Activated CD8-positive, alpha-beta T cell treated with anti-CD3 and anti-CD28 coated beads, Interleukin-2, amount 10 ng/mL, durations not matched to agents 7 days and 5 days (primary cell): ENCODE measurements at regions not wholly inside any gene's neighbourhood (a gene's known extent, or its start where the extent isn't known, plus 50 kb on each side); places are given as distances from the start of the nearest gene placed in this dataset.
"Not testable (repeated sequence)": the region's sequence is repeated elsewhere in the genome, so short reads cannot be mapped to it uniquely, and the experiment has no call there.

Experiments used
- ATAC-seq: fragments of 150-1000 bp; cut with Tn5 transposase; one replicate; pipeline ENCODE4 v1.10.0; 2021; ENCODE audit warnings: moderate library complexity
- CTCF ChIA-PET: fragments of 350-600 bp; sonication (Branson Sonifier 250); formaldehyde crosslinking; loops from one replicate; lab custom pipeline; 2021; ENCODE audit warnings: antibody characterized with exemption; lab: Charles Lee
- POLR2A ChIA-PET: fragments of 350-600 bp; sonication (Branson Sonifier 250); formaldehyde crosslinking; loops from one replicate; lab custom pipeline; 2021; ENCODE audit warnings: antibody characterized with exemption; lab: Charles Lee
- DNase-seq: peaks from one replicate; pipeline ENCODE4 v3.0.0-alpha.2; 2020
- H3K27ac Mint-ChIP-seq: one replicate; pipeline ENCODE4 v1.8.0; 2021; ENCODE audit warnings: mild to moderate bottlenecking, mixed read lengths
- H3K27me3 Mint-ChIP-seq: one replicate; pipeline ENCODE4 v1.8.0; 2021; ENCODE audit warnings: low read depth, mixed read lengths
- H3K36me3 Mint-ChIP-seq: one replicate; pipeline ENCODE4 v1.8.0; 2021; ENCODE audit warnings: low read depth, mixed read lengths
- H3K4me1 Mint-ChIP-seq: one replicate; pipeline ENCODE4 v1.8.0; 2021; ENCODE audit warnings: low read depth, mixed read lengths
- H3K4me3 Mint-ChIP-seq: one replicate; pipeline ENCODE4 v1.8.0; 2021; ENCODE audit warnings: mild to moderate bottlenecking, mixed read lengths
- H3K9me3 Mint-ChIP-seq: one replicate; pipeline ENCODE4 v1.8.0; 2022; ENCODE audit warnings: mixed read lengths; ENCODE audit not compliant: insufficient read depth

DNA sequence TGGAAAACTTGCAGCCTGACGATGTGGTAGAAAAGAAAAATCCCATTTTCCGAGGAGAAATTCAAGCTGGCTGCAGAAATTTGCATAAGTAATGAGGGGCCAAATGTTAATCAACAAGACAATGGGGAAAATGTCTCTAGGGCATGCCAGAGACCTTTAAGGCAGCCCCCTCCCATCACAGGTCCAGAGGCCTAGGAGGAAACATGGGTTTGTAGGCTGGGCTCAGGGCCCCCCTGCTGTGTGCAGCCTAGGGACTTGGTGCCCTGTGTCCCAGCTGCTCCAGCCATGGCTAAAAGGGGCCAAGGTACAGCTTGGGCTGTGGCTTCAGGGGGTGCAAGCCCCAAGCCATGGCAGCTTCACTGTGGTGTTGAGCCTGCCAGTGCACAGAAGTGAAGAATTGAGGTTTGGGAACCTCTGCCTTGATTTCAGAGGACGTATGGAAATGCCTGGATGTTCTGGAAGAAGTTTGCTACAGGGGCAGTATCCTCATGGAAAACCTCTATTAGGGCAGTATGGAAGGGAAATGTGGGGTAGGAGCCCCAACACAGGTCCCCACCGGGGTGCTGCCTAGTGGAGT, 75.9 kb upstream of the CADPS start:
- ChIA-PET CTCF (no interaction called here), POLR2A (no interaction called here)
- no peak for DNase-seq
- no peak overlapping the region for H3K27ac Mint-ChIP-seq
- H3K4me3 Mint-ChIP-seq, result no peak overlapping the region
- H3K4me1 Mint-ChIP-seq, result no peaks in the 10 kb centered on the region
- no peaks in the 10 kb centered on the region for H3K36me3 Mint-ChIP-seq
- peaks cover 4% of the 10 kb centered on the region for H3K9me3 Mint-ChIP-seq
- no peak for ATAC-seq
- no peaks in the 10 kb centered on the region for H3K27me3 Mint-ChIP-seq

GRCh38 chr3:62951880-62952279, 76.7 kb upstream of the CADPS start:
- DNase-seq, H3K4me1 Mint-ChIP-seq, ATAC-seq, H3K27ac Mint-ChIP-seq, H3K9me3 Mint-ChIP-seq, H3K36me3 Mint-ChIP-seq, CTCF ChIA-PET, H3K27me3 Mint-ChIP-seq, H3K4me3 Mint-ChIP-seq, POLR2A ChIA-PET: not testable (repeated sequence)

DNA sequence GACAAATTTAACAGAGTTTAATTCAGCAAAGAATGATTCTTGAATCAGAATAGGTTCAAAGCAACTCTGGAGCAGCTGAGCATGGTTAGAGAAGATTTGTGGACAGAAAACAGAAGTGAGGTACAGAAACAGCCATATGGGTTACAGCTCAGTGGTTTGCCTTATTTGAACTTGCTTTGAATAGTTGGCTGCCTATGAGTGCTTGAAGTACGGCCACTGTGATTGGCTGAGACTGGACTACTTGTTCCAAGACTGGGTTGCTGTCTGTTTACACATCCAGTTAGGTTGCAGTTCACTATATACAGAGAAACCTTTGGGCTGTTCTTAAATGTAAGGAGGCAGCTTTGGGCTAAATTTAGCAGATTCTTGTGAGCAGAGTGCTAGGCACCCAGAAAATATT, 79.4 kb upstream of the CADPS start:
- DNase-seq, result no peak
- Mint-ChIP-seq H3K27me3 (no peaks in the 10 kb centered on the region), H3K4me3 (no peak overlapping the region), H3K4me1 (no peaks in the 10 kb centered on the region), H3K36me3 (no peaks in the 10 kb centered on the region), H3K9me3 (peaks cover 4% of the 10 kb centered on the region), H3K27ac (no peak overlapping the region)
- ChIA-PET POLR2A (no interaction called here), CTCF (no interaction called here)
- ATAC-seq, result no peak

GRCh38 chr3:62955126-62955525, 79.9 kb upstream of the CADPS start:
- Mint-ChIP-seq H3K36me3 (no peaks in the 10 kb centered on the region), H3K9me3 (peaks cover 4% of the 10 kb centered on the region), H3K27ac (no peak overlapping the region), H3K4me3 (no peak overlapping the region), H3K4me1 (no peaks in the 10 kb centered on the region), H3K27me3 (no peaks in the 10 kb centered on the region)
- no peak for ATAC-seq
- POLR2A ChIA-PET, result no interaction called here
- CTCF ChIA-PET, result no interaction called here
- DNase-seq, result no peak

GRCh38 chr3:62956411-62956810, 81.2 kb upstream of the CADPS start:
- Mint-ChIP-seq H3K4me1 (no peaks in the 10 kb centered on the region), H3K36me3 (no peaks in the 10 kb centered on the region), H3K27me3 (no peaks in the 10 kb centered on the region), H3K4me3 (no peak overlapping the region), H3K9me3 (no peaks in the 10 kb centered on the region), H3K27ac (no peak overlapping the region)
- CTCF ChIA-PET, result no interaction called here
- POLR2A ChIA-PET, result no interaction called here
- DNase-seq (no peak), ATAC-seq (no peak)

GRCh38 chr3:62961874-62962556, 86.8 kb upstream of the CADPS start:
- CTCF ChIA-PET, result no interaction called here
- no peak overlapping the region for H3K27ac Mint-ChIP-seq

DNA sequence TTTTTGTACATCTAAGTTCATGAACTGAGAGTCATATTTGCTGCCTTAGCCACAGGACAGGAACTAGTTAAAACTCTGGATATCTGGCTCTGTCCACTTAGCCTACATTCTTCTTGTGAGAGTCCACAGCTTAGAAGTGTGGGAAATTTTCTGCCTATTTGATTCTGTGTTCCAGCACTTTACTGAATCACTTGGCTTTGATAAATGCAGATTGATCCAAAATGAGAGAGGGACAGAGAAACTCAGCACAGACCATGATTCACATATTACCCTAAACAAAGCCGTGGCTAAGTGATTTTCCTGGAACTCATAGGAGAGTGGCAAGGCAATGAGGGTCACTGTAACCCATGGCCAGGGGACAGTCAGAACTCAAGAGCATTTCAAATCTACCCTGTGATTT, 87.5 kb upstream of the CADPS start:
- CTCF ChIA-PET, result no interaction called here
- no peaks in the 10 kb centered on the region for H3K27me3 Mint-ChIP-seq
- no peaks in the 10 kb centered on the region for H3K9me3 Mint-ChIP-seq

More at GRCh38 chr3:62961874-62962556, 86.8 kb upstream of the CADPS start:
- Mint-ChIP-seq H3K9me3 (no peaks in the 10 kb centered on the region), H3K4me1 (no peaks in the 10 kb centered on the region), H3K27me3 (no peaks in the 10 kb centered on the region), H3K4me3 (no peak overlapping the region), H3K36me3 (no peaks in the 10 kb centered on the region)
- DNase-seq (no peak), ATAC-seq (no peak)
- POLR2A ChIA-PET, result no interaction called here

GRCh38 chr3:62965311-62965710, 90.1 kb upstream of the CADPS start:
- no peak overlapping the region for H3K27ac Mint-ChIP-seq
- no peaks in the 10 kb centered on the region for H3K36me3 Mint-ChIP-seq
- DNase-seq (no peak), ATAC-seq (no peak)
- H3K9me3 Mint-ChIP-seq, result no peaks in the 10 kb centered on the region
- no peaks in the 10 kb centered on the region for H3K27me3 Mint-ChIP-seq
- ChIA-PET CTCF (no interaction called here), POLR2A (no interaction called here)
- no peak overlapping the region for H3K4me3 Mint-ChIP-seq
- H3K4me1 Mint-ChIP-seq, result no peaks in the 10 kb centered on the region

More for the DNA sequence above, 87.5 kb upstream of the CADPS start:
- H3K4me3 Mint-ChIP-seq, result no peak overlapping the region
- POLR2A ChIA-PET, result no interaction called here
- no peak overlapping the region for H3K27ac Mint-ChIP-seq
- H3K36me3 Mint-ChIP-seq, result no peaks in the 10 kb centered on the region
- DNase-seq (no peak), ATAC-seq (no peak)
- H3K4me1 Mint-ChIP-seq, result no peaks in the 10 kb centered on the region

DNA sequence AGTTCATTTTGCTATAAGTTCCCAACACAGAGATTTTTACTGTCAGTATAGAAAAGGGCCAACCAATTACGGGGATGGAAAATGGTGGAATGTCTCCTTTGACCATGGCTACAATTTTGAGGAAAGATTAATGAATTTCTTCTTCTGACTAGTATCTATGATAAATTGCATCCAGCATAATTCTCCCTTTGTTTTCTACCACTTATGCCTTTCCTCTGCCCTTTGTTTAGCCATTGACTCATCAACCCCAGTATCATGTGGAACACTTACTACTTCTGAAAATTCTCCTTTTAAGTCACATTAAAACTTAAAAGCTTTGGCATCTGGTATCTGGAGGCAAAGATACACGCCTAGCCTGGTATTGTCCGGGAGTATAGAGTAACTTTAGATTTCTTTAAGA, 92.9 kb upstream of the CADPS start:
- no peak for DNase-seq
- Mint-ChIP-seq H3K9me3 (no peaks in the 10 kb centered on the region), H3K36me3 (no peaks in the 10 kb centered on the region), H3K4me1 (no peaks in the 10 kb centered on the region), H3K4me3 (no peak overlapping the region), H3K27me3 (no peaks in the 10 kb centered on the region), H3K27ac (no peak overlapping the region)
- ChIA-PET CTCF (no interaction called here), POLR2A (no interaction called here)
- ATAC-seq, result no peak

- Mint-ChIP-seq H3K27me3 (no peaks in the 10 kb centered on the region), H3K4me3 (no peak overlapping the region), H3K36me3 (no peaks in the 10 kb centered on the region), H3K9me3 (no peaks in the 10 kb centered on the region), H3K27ac (no peak overlapping the region), H3K4me1 (no peaks in the 10 kb centered on the region)
- DNase-seq (no peak), ATAC-seq (no peak)
- POLR2A ChIA-PET, result no interaction called here
- CTCF ChIA-PET, result no interaction called here
Measured at GRCh38 chr3:62970648-62971047, 95.4 kb upstream of the CADPS start.

GRCh38 chr3:62975566-62975965, 100.3 kb upstream of the CADPS start:
- Mint-ChIP-seq H3K4me1 (no peaks in the 10 kb centered on the region), H3K4me3 (no peak overlapping the region), H3K9me3 (no peaks in the 10 kb centered on the region), H3K27me3 (no peaks in the 10 kb centered on the region), H3K36me3 (no peaks in the 10 kb centered on the region), H3K27ac (no peak overlapping the region)
- ATAC-seq, result no peak
- no peak for DNase-seq
- ChIA-PET CTCF (no interaction called here), POLR2A (no interaction called here)

DNA sequence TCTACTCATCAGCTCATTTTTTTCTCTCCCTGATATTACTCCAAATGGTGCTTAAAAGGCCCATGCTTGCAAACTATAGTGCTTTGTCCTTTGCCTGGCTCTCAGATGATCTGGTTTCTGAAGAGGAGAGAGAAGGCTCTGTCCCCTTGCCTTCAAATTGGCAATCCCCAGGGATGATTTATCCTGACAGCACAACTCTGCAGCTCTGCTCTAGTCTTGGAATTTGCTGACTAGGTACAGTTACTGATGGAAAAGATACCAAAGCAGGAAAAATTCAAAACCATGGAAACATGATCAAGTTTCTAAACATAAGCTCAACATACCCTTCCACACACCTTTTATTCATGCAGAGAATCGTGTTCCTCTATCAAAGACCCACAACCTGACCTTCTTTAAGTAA, 106.7 kb upstream of the CADPS start:
- ChIA-PET POLR2A (no interaction called here), CTCF (no interaction called here)
- Mint-ChIP-seq H3K4me3 (no peak overlapping the region), H3K36me3 (no peaks in the 10 kb centered on the region), H3K27me3 (no peaks in the 10 kb centered on the region), H3K9me3 (no peaks in the 10 kb centered on the region), H3K4me1 (no peaks in the 10 kb centered on the region), H3K27ac (no peak overlapping the region)
- ATAC-seq (no peak), DNase-seq (no peak)
